GM19328 (cell line): ENCODE measurements at regions not wholly inside any gene's neighbourhood (a gene's known extent, or its start where the extent isn't known, plus 50 kb on each side); places are given as distances from the start of the nearest gene placed in this dataset.

Source experiments
- ATAC-seq: cut with Tn5 transposase; IDR thresholded peaks from one replicate; pipeline ENCODE4 v1.9.1; 2021; ENCODE audit warnings: mild to moderate bottlenecking, moderate library complexity; ENCODE audit not compliant: unreplicated experiment

DNA sequence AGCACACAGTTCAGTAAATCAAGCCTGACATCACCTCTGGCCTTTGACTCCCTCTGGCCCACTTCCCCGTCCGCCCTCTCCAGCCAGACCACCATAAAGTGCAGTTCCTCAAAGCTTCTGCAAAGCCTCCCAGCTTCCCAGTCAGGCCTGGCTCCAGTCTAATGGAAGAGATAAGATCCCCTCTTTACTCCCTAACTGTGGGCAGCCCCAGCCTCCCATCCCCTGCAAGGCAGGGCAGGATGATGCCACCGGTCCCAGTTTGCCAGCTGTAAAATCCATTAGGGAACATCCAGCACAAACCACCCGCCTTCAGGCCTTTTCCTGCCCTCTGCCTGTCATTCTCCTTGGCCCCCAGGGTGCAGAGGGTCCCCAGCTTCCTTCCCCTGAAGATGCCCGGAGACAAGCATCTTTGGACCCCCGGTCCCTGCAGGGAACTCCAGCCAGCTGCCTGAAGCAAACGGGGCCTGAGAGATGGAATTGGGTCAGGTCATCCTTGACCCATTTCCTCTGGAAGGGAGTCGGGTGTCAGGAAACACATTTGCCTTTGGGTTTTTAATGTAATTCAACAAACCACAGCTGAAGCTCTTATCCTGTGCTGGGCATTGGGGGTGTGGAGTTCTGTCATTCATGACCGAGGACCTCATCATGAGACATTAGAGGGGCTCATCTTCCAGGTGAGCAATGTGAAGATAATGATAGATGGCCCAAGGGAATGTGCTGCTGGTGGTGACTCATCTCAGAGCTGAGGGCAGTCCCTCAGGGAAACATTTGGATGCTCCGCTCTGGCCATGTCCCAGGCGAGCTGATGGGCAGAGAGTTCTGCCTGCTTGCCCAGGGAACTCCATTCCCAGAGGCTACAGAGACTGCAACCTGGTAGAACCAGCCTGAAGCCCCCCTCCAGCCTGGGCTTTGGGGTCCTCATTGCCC is 93.8 kb upstream of the CLMN start:
- no peak for ATAC-seq

- no peak for ATAC-seq
These were observed 91.1 kb upstream of the CLMN start for GRCh38 chr14:95410838-95411237.

DNA sequence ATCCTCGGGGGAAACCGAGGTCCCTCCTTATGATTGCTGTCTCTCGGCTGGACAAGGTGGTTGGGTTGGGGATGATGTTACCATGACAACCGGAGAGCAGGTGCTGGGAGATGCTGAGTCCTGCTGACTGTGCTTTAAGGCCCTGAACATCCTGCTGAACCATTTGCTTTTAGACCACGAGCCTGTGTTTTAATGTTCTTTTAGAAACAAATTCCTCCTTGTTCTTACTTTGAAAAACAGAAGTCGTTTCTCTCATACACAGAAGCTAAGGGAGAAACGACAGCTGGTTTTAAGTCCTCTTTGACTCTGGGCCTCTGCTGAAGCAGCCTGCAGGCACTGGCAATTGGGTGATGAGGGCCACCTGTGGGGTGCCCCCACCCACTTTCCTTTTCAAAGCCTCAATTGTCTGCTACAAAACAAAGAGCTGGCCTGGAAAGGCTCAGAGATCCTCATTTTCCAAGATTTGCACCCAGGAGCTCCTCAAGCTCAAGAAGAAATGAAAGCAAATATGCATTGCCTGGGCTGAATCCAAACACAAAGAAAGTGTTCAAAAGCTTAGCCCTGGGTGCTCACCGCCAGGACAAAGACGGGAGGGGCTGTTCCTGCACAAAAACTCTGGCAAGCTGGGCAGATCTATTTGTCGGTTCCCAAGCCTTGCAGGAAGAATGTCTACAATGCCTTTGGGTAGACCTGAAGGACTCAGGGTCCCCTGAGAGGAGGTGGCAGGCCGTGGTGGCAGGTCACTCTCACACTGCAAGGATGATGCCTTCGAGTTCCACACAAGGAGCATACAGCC is 90.0 kb upstream of the CLMN start:
- no peak for ATAC-seq

GRCh38 chr14:95408731-95409476 is 89.2 kb upstream of the CLMN start:
- ATAC-seq = no peak

- no peak for ATAC-seq
These were observed 87.6 kb upstream of the CLMN start for GRCh38 chr14:95407354-95407753.

DNA sequence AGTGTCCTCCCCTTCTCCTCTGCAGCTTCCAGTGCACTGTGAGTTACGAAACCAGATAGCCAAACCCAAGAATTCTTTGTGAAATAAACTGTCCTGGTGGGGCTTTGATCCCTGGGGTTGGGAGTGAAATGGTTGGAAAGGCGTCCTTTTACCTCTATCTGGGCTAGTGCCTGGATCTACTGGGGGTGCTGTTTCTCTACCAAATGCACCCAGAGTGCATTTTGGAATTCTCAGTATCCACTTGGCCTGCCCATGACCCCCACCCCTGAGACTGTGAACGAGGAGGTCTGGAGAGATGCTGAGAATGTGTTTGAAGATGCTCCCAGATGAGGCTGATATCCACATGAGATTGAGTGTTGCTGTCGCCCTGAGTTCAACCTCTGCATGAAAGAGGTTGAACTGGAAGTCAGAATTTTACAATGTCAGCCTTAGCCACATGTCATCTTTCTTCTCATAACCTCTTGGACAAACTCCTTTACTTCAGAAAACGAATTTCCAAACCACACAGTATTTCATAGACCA is 87.1 kb upstream of the CLMN start:
- no peak for ATAC-seq

- no peak for ATAC-seq
These were observed 84.9 kb upstream of the CLMN start for GRCh38 chr14:95404583-95404982.

- ATAC-seq = no peak
These were observed 82.9 kb upstream of the CLMN start for GRCh38 chr14:95402578-95402977.

DNA sequence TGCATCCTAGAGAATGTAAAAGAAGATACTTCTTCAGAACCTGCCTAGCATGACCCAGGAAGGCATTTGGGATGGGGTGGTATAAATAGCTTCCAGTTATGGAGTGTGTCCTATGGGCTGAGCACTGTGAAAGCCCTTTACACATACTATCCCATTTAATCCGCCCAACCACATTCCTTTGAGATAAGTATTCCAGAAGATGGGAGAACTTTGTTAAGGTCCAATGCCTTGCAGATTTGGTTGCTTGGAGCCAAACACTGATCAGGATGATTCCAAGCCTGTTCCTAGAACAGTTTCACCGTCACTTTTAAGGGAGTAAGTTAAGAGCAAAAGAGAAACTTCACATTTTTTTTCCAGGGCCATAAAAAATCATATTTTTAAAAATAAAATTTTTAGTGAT is 82.5 kb upstream of the CLMN start:
- no peak for ATAC-seq

DNA sequence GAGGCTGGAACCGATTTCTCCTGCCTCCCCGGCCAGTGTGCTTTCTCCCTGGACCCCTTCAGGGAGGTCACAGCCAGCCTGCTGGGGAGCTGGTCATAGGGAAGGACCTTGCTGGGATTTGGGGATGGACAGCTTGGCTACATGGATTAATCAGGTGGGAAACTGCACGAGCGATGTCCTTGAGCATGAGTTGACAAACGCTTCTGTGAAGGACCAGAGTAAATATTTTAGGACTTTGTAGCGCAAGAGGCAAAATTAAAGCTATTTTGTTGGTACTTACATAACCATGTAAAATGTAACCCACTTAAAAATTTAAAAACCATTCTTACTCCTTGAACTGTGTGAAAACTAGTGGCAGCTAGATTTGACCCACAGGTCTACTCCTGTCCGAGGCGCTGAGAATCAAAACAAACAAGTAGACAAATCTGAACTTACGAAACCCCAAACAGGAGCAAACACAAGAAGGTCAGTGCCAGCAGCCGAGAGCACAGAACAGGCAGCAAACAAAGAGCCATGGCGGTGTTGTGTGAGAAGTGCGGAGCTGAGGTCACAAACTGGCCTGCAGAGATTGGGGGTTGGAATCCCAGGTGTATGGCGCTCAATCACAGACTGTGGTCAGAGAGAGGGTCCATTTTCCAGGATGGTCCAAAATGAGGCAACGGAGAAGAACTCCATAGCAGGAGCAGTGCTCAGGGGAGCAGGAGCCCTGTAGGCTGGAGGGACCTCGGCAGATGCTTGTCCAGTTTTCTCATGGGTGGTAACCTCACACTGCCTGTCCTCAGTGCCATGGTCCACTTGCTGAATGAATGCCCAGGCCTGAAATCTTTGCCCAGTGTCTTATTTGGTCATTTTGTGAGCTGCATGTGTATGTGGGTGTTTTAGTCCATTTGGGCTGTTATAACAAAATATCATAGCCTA is 79.2 kb upstream of the CLMN start:
- ATAC-seq = no peak

- ATAC-seq = no peak
These were observed 77.6 kb upstream of the CLMN start for GRCh38 chr14:95397325-95397724.

DNA sequence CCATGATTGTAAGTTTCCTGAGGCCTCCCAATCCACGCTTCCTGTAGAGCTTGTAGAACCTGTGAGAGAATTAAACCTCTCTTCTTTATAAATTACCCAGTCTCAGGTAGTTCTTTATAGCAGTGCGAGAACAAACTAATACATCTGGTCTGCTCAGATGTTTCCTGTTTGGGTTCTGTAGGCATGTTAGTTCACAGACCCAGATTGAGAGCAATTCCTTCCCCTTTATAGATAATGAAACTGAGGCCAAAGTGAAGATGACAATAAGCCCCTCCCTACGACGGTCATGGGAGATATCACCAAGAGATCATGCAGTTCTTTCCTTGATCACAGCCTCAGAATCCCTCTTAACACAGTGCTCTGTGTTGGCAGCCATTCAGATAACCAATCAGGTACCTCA is 76.5 kb upstream of the CLMN start:
- ATAC-seq = no peak

GRCh38 chr14:95395098-95395737 is 75.5 kb upstream of the CLMN start:
- no peak for ATAC-seq

- ATAC-seq = no peak
These were observed 74.8 kb upstream of the CLMN start for GRCh38 chr14:95394297-95395097.

GRCh38 chr14:95392841-95393240 is 73.1 kb upstream of the CLMN start:
- no peak for ATAC-seq

- no peak for ATAC-seq
These were observed 71.6 kb upstream of the CLMN start for GRCh38 chr14:95391331-95391730.

DNA sequence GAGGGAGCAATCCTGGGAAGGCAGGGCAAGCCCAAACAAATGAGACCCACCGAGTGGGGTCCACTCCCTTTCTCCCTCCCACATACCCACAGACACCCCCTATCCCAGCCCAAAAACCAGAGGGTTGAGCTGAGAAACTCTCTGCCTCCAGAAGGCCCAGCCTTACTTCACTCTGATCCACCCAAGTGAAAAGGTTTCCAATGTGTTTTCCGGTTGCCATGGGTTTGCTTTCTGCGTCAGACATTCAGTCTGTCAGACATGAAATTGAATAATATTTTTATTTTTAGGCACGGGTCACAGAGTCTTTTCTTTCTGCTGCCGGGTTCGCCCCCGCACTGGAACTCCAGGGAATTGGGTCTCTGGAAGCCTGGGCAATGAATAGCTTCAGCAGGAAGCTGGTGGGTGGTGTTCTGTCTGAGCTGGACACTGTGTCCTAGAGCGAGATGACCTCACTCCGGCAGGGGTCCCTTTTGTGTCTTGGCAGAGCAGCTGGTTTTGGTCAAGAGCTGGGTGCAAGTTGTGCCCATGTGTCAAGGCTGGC is 69.8 kb upstream of the CLMN start:
- no peak for ATAC-seq

GRCh38 chr14:95388699-95389098 is 69.0 kb upstream of the CLMN start:
- ATAC-seq = no peak
